ENCODE measurements at regions not wholly inside any gene's neighbourhood (a gene's known extent, or its start where the extent isn't known, plus 50 kb on each side); places are given as distances from the start of the nearest gene placed in this dataset.

- TF ChIP-seq CTCF (IDR thresholded peaks at IDR 0.05; ENCODE audit: low read depth, low read length, missing control alignments): no peak
- no peak for DNase-seq (ENCODE audit: low read depth)
- H3K4me3 ChIP-seq (ENCODE audit: low read depth, low read length): no peak overlapping the region
Measured at GRCh38 chr4:100130964-100131363, 59.3 kb downstream of the DDIT4L start.

- DNase-seq (ENCODE audit: low read depth): no peak
- no peak overlapping the region for H3K4me3 ChIP-seq (ENCODE audit: low read depth, low read length)
- TF ChIP-seq CTCF (IDR thresholded peaks at IDR 0.05; ENCODE audit: low read depth, low read length, missing control alignments): no peak
Measured at GRCh38 chr4:100130491-100130890, 59.8 kb downstream of the DDIT4L start.

- no peak overlapping the region for H3K4me3 ChIP-seq (ENCODE audit: low read depth, low read length)
- no peak for TF ChIP-seq CTCF (IDR thresholded peaks at IDR 0.05; ENCODE audit: low read depth, low read length, missing control alignments)
- DNase-seq (ENCODE audit: low read depth): no peak
Measured at GRCh38 chr4:100129774-100130173, 60.5 kb downstream of the DDIT4L start.

- TF ChIP-seq CTCF (IDR thresholded peaks at IDR 0.05; ENCODE audit: low read depth, low read length, missing control alignments): no peak
- DNase-seq (ENCODE audit: low read depth): no peak
- no peak overlapping the region for H3K4me3 ChIP-seq (ENCODE audit: low read depth, low read length)
Measured at GRCh38 chr4:100128338-100128737, 61.9 kb downstream of the DDIT4L start.

- no peak overlapping the region for H3K4me3 ChIP-seq (ENCODE audit: low read depth, low read length)
- no peak for DNase-seq (ENCODE audit: low read depth)
- no peak for TF ChIP-seq CTCF (IDR thresholded peaks at IDR 0.05; ENCODE audit: low read depth, low read length, missing control alignments)
Measured at GRCh38 chr4:100124715-100125114, 65.6 kb downstream of the DDIT4L start.

GRCh38 chr4:100118181-100118580 lies 72.1 kb downstream of the DDIT4L start:
- H3K4me3 ChIP-seq (ENCODE audit: low read depth, low read length): no peak overlapping the region
- no peak for DNase-seq (ENCODE audit: low read depth)
- no peak for TF ChIP-seq CTCF (IDR thresholded peaks at IDR 0.05; ENCODE audit: low read depth, low read length, missing control alignments)

- no peak for DNase-seq (ENCODE audit: low read depth)
- no peak for TF ChIP-seq CTCF (IDR thresholded peaks at IDR 0.05; ENCODE audit: low read depth, low read length, missing control alignments)
- H3K4me3 ChIP-seq (ENCODE audit: low read depth, low read length): no peak overlapping the region
Measured at GRCh38 chr4:100117750-100118149, 72.5 kb downstream of the DDIT4L start.

Measured in GM12864 (cell line).